Lower leg skin (tissue), 3 donors: ENCODE measurements at regions not wholly inside any gene's neighbourhood (a gene's known extent, or its start where the extent isn't known, plus 50 kb on each side); places are given as distances from the start of the nearest gene placed in this dataset.

ENCODE experiments used
- POLR2A ChIP-seq, 2 donors: fragments of 450-650 bp; IDR thresholded peaks; one replicate each; pipeline ENCODE4 v1.6.1; 2016 to 2017; ENCODE audit warnings: antibody characterized with exemption in 2 of 2, mild to moderate bottlenecking in 1 of 2, moderate library complexity in 1 of 2
- TF ChIP-seq, protein P1 (sequence below), 3 donors: fragments of 450-650 bp; IDR thresholded peaks; one replicate each; pipeline ENCODE4 v1.5.1; 2016; ENCODE audit warnings: antibody characterized with exemption in 3 of 3, mild to moderate bottlenecking in 3 of 3, moderate library complexity in 2 of 3

GRCh38 chr12:14194572-14194971 is 170.9 kb upstream of the ATF7IP start:
- TF ChIP-seq, protein P1, sequence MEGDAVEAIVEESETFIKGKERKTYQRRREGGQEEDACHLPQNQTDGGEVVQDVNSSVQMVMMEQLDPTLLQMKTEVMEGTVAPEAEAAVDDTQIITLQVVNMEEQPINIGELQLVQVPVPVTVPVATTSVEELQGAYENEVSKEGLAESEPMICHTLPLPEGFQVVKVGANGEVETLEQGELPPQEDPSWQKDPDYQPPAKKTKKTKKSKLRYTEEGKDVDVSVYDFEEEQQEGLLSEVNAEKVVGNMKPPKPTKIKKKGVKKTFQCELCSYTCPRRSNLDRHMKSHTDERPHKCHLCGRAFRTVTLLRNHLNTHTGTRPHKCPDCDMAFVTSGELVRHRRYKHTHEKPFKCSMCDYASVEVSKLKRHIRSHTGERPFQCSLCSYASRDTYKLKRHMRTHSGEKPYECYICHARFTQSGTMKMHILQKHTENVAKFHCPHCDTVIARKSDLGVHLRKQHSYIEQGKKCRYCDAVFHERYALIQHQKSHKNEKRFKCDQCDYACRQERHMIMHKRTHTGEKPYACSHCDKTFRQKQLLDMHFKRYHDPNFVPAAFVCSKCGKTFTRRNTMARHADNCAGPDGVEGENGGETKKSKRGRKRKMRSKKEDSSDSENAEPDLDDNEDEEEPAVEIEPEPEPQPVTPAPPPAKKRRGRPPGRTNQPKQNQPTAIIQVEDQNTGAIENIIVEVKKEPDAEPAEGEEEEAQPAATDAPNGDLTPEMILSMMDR (IDR thresholded peaks at IDR 0.05): no peak
- no peak for TF ChIP-seq POLR2A (IDR thresholded peaks at IDR 0.05)
